ENCODE measurements at regions not wholly inside any gene's neighbourhood (a gene's known extent, or its start where the extent isn't known, plus 50 kb on each side); places are given as distances from the start of the nearest gene placed in this dataset.

DNA sequence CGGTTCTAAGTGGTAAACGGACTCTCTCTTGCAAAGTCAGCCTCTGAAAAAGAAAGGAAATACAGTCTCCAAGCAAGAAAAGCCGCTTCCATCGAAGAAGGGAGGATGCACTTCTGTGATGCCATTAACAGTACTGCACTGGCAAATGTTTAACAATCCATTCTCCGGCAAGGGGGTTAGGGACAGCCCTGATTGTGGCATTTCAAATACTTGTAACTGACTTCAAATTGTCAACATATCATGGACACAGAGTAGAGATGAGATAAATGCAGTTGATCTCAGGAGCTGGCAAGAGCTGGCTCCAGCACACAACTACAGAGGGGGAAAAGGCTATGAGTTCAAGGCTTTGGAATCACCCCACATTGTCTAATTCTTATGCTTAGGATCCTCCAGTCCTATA lies 146.8 kb downstream of the SLC7A11 start:
- TF ChIP-seq, protein P1, sequence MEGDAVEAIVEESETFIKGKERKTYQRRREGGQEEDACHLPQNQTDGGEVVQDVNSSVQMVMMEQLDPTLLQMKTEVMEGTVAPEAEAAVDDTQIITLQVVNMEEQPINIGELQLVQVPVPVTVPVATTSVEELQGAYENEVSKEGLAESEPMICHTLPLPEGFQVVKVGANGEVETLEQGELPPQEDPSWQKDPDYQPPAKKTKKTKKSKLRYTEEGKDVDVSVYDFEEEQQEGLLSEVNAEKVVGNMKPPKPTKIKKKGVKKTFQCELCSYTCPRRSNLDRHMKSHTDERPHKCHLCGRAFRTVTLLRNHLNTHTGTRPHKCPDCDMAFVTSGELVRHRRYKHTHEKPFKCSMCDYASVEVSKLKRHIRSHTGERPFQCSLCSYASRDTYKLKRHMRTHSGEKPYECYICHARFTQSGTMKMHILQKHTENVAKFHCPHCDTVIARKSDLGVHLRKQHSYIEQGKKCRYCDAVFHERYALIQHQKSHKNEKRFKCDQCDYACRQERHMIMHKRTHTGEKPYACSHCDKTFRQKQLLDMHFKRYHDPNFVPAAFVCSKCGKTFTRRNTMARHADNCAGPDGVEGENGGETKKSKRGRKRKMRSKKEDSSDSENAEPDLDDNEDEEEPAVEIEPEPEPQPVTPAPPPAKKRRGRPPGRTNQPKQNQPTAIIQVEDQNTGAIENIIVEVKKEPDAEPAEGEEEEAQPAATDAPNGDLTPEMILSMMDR (conservative IDR thresholded peaks at IDR 0.05; ENCODE audit: low read depth, low read length) = no peak
- no peak for TF ChIP-seq BHLHE40 (IDR thresholded peaks at IDR 0.05; ENCODE audit: low read depth, low read length)

All from IMR-90 (cell line).